Activated CD4-positive, alpha-beta memory T cell treated with anti-CD3 and anti-CD28 coated beads for 36 hours (primary cell): ENCODE measurements at regions not wholly inside any gene's neighbourhood (a gene's known extent, or its start where the extent isn't known, plus 50 kb on each side); places are given as distances from the start of the nearest gene placed in this dataset.
A peak's percentile ranks its signal among the peaks of the same experiment; 100 is the strongest.

Source experiments
- CTCF ChIA-PET: fragments of 350-600 bp; sonication (Branson Sonifier 250); formaldehyde crosslinking; loops from one replicate; lab custom pipeline; 2021; ENCODE audit warnings: antibody characterized with exemption, inconsistent platforms; lab: Charles Lee
- POLR2A ChIA-PET: fragments of 350-600 bp; sonication (Branson Sonifier 250); formaldehyde crosslinking; loops from one replicate; lab custom pipeline; 2021; ENCODE audit warnings: antibody characterized with exemption; lab: Charles Lee
- DNase-seq: peaks from one replicate; pipeline ENCODE4 v3.0.0-alpha.2; 2020
- H3K27ac Mint-ChIP-seq: one replicate; pipeline ENCODE4 v1.8.0; 2021; ENCODE audit warnings: mixed read lengths
- H3K27me3 Mint-ChIP-seq: one replicate; pipeline ENCODE4 v1.8.0; 2021; ENCODE audit warnings: mixed read lengths
- H3K36me3 Mint-ChIP-seq: one replicate; pipeline ENCODE4 v1.8.0; 2021; ENCODE audit warnings: mixed read lengths
- H3K4me1 Mint-ChIP-seq: one replicate; pipeline ENCODE4 v1.8.0; 2021; ENCODE audit warnings: low read depth, mixed read lengths
- H3K4me3 Mint-ChIP-seq: one replicate; pipeline ENCODE4 v1.8.0; 2021; ENCODE audit warnings: mild to moderate bottlenecking, mixed read lengths
- H3K9me3 Mint-ChIP-seq: one replicate; pipeline ENCODE4 v1.8.0; 2021; ENCODE audit warnings: mixed read lengths
- intact Hi-C: fragments of 100-400 bp; cut with micrococcal nuclease; formaldehyde crosslinking; loops from one replicate; pipeline ENCODE4 v1.15.1; 2023

DNA sequence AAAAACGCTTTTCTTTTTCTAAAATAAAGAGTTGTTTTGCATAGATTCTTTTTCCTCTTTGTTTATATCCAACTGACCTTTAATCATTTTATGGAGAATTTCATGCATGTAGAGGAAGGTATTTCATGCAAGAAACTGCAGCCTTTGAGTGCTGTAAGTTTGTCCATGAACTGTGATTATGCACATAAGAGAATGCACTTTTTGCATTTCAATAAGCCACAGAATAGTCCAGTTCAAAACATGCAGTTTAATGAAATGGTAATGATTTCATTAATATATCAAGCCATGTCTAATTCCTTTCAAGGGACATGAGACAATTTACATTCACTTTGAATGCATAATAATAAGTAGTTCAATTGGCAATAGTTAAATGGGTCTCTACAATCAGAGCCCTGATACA lies 386.3 kb downstream of the LRATD1 start:
- intact Hi-C loops = no loop called here
- CTCF ChIA-PET = no interaction called here
- POLR2A ChIA-PET = no interaction called here
- H3K27ac Mint-ChIP-seq = no peak overlapping the region
- DNase-seq = no peak
- H3K9me3 Mint-ChIP-seq = peaks cover 7% of the 10 kb centered on the region
- no peaks in the 10 kb centered on the region for H3K4me1 Mint-ChIP-seq
- H3K36me3 Mint-ChIP-seq = no peaks in the 10 kb centered on the region
- H3K4me3 Mint-ChIP-seq = no peak overlapping the region
- no peaks in the 10 kb centered on the region for H3K27me3 Mint-ChIP-seq

GRCh38 chr2:15023221-15023620 lies 390.7 kb downstream of the LRATD1 start:
- CTCF ChIA-PET = no interaction called here
- Mint-ChIP-seq H3K27me3 (peaks cover 4% of the 10 kb centered on the region), H3K36me3 (no peaks in the 10 kb centered on the region), H3K4me1 (no peaks in the 10 kb centered on the region), H3K4me3 (no peak overlapping the region), H3K9me3 (no peaks in the 10 kb centered on the region), H3K27ac (no peak overlapping the region)
- no peak for DNase-seq
- intact Hi-C loops = no loop called here
- POLR2A ChIA-PET = no interaction called here

GRCh38 chr2:15028406-15028805 lies 395.9 kb downstream of the LRATD1 start:
- Mint-ChIP-seq H3K36me3 (no peaks in the 10 kb centered on the region), H3K9me3 (no peaks in the 10 kb centered on the region), H3K27me3 (peaks cover 21% of the 10 kb centered on the region), H3K4me3 (no peak overlapping the region), H3K27ac (no peak overlapping the region), H3K4me1 (no peaks in the 10 kb centered on the region)
- intact Hi-C loops = no loop called here
- ChIA-PET CTCF (interaction anchor here (0.8 kb wide), 1 partner anchor 738 kb away, joined by 3 read pairs; no protein-coding TSS in a partner anchor), POLR2A (no interaction called here)
- DNase-seq = no peak

- intact Hi-C loops = no loop called here
Measured at GRCh38 chr2:15031745-15032240, 399.3 kb downstream of the LRATD1 start.

DNA sequence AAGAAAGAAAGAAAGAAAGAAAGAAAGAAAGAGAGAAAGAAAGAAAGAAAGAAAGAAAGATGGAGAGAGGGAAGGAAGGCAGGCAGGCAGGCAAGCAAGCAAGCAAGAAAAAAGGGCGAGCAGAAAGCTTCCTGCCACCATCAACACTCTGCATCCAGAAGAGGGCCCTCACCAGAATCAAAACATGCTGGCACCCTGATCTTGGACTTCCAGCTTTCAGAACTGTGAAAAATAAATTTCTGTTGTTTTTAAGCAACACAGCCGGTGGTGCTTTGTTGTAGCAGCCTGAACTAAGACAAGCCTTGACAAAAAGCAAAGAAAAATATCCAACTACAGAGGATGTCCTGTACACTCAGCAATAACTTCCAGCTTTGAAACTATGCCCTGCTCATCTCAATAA lies 401.7 kb downstream of the LRATD1 start:
- Mint-ChIP-seq H3K27me3 (peaks cover 13% of the 10 kb centered on the region), H3K9me3 (no peaks in the 10 kb centered on the region), H3K27ac (no peak overlapping the region), H3K36me3 (no peaks in the 10 kb centered on the region), H3K4me3 (no peak overlapping the region), H3K4me1 (peaks cover 4% of the 10 kb centered on the region)
- intact Hi-C loops = no loop called here
- POLR2A ChIA-PET = no interaction called here
- no peak for DNase-seq
- CTCF ChIA-PET = interaction anchor here (0.7 kb wide), 1 partner anchor 26 kb away, joined by 4 read pairs; no protein-coding TSS in a partner anchor

More at GRCh38 chr2:15031745-15032240, 399.3 kb downstream of the LRATD1 start:
- ChIA-PET CTCF (no interaction called here), POLR2A (no interaction called here)
- Mint-ChIP-seq H3K4me3 (no peak overlapping the region), H3K9me3 (no peaks in the 10 kb centered on the region), H3K27ac (no peak overlapping the region), H3K4me1 (no peaks in the 10 kb centered on the region), H3K27me3 (peaks cover 22% of the 10 kb centered on the region), H3K36me3 (no peaks in the 10 kb centered on the region)
- DNase-seq = no peak

DNA sequence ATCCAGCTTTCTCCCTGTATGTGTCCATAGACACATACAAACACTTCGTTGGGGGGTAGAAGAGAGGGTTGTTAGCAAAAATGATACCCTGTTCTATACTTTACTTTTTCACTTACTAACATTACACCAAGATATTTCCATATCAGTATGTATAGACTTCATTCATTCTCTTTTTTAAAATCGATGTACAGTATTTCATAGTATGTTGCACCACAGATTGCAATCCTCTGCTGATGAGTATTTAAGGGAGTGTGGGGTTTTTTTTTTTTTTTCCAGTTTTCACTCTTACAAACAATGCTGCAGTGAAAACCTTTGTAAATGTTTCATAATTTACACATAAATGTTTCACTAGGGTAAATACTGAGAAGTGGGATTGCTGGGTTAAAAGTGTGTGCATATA lies 402.3 kb downstream of the LRATD1 start:
- Mint-ChIP-seq H3K4me3 (no peak overlapping the region), H3K9me3 (no peaks in the 10 kb centered on the region), H3K4me1 (peaks cover 4% of the 10 kb centered on the region), H3K27ac (no peak overlapping the region), H3K36me3 (no peaks in the 10 kb centered on the region), H3K27me3 (peaks cover 13% of the 10 kb centered on the region)
- ChIA-PET POLR2A (no interaction called here), CTCF (no interaction called here)
- intact Hi-C loops = no loop called here
- no peak for DNase-seq

GRCh38 chr2:15038366-15039364 lies 406.1 kb downstream of the LRATD1 start:
- POLR2A ChIA-PET = no interaction called here
- no peak overlapping the region for H3K27ac Mint-ChIP-seq

GRCh38 chr2:15040429-15041084 lies 408.0 kb downstream of the LRATD1 start:
- DNase-seq = no peak
- POLR2A ChIA-PET = no interaction called here
- intact Hi-C loops = no loop called here
- no peaks in the 10 kb centered on the region for H3K36me3 Mint-ChIP-seq
- H3K27me3 Mint-ChIP-seq = peaks cover 4% of the 10 kb centered on the region
- H3K9me3 Mint-ChIP-seq = no peaks in the 10 kb centered on the region
- no peak overlapping the region for H3K4me3 Mint-ChIP-seq
- H3K27ac Mint-ChIP-seq = no peak overlapping the region
- CTCF ChIA-PET = interaction anchor here (1.7 kb wide), 1 partner anchor 18 kb away, joined by 6 read pairs; no protein-coding TSS in a partner anchor
- H3K4me1 Mint-ChIP-seq = peaks cover 4% of the 10 kb centered on the region

More at GRCh38 chr2:15038366-15039364, 406.1 kb downstream of the LRATD1 start:
- CTCF ChIA-PET = interaction anchor here (1.7 kb wide), 1 partner anchor 20 kb away, joined by 6 read pairs; no protein-coding TSS in a partner anchor
- Mint-ChIP-seq H3K27me3 (peaks cover 4% of the 10 kb centered on the region), H3K4me3 (no peak overlapping the region), H3K9me3 (no peaks in the 10 kb centered on the region), H3K4me1 (peaks cover 4% of the 10 kb centered on the region), H3K36me3 (no peaks in the 10 kb centered on the region)
- DNase-seq = peak; percentile 41
- intact Hi-C loops = loop anchor here (1.0 kb wide), 1 partner anchor 139 kb away; no protein-coding TSS in a partner anchor

GRCh38 chr2:15041429-15041837 lies 408.9 kb downstream of the LRATD1 start:
- intact Hi-C loops = no loop called here
- no peak for DNase-seq
- POLR2A ChIA-PET = no interaction called here
- peaks cover 4% of the 10 kb centered on the region for H3K27me3 Mint-ChIP-seq
- CTCF ChIA-PET = no interaction called here
- peaks cover 4% of the 10 kb centered on the region for H3K4me1 Mint-ChIP-seq
- H3K27ac Mint-ChIP-seq = no peak overlapping the region
- no peaks in the 10 kb centered on the region for H3K9me3 Mint-ChIP-seq
- H3K36me3 Mint-ChIP-seq = no peaks in the 10 kb centered on the region
- H3K4me3 Mint-ChIP-seq = no peak overlapping the region

GRCh38 chr2:15042801-15043217 lies 410.3 kb downstream of the LRATD1 start:
- Mint-ChIP-seq H3K27ac (no peak overlapping the region), H3K27me3 (peaks cover 4% of the 10 kb centered on the region), H3K4me1 (peaks cover 4% of the 10 kb centered on the region), H3K36me3 (no peaks in the 10 kb centered on the region), H3K9me3 (no peaks in the 10 kb centered on the region), H3K4me3 (no peak overlapping the region)
- CTCF ChIA-PET = no interaction called here
- POLR2A ChIA-PET = no interaction called here
- no peak for DNase-seq
- intact Hi-C loops = no loop called here

GRCh38 chr2:15043336-15044058 lies 411.0 kb downstream of the LRATD1 start:
- no peak overlapping the region for H3K27ac Mint-ChIP-seq
- ChIA-PET CTCF (no interaction called here), POLR2A (no interaction called here)
- no peaks in the 10 kb centered on the region for H3K9me3 Mint-ChIP-seq
- DNase-seq = no peak
- H3K4me3 Mint-ChIP-seq = no peak overlapping the region
- H3K36me3 Mint-ChIP-seq = no peaks in the 10 kb centered on the region
- peaks cover 4% of the 10 kb centered on the region for H3K4me1 Mint-ChIP-seq
- H3K27me3 Mint-ChIP-seq = peaks cover 4% of the 10 kb centered on the region
- intact Hi-C loops = no loop called here
